GM19351 (cell line): ENCODE measurements at regions not wholly inside any gene's neighbourhood (a gene's known extent, or its start where the extent isn't known, plus 50 kb on each side); places are given as distances from the start of the nearest gene placed in this dataset.

Experiments used
- ATAC-seq: cut with Tn5 transposase; IDR thresholded peaks from one replicate; pipeline ENCODE4 v1.9.1; 2021; ENCODE audit warnings: mild to moderate bottlenecking, moderate library complexity; ENCODE audit not compliant: unreplicated experiment

GRCh38 chr6:156577749-156578148 is 199.4 kb upstream of the ARID1B start:
- ATAC-seq, result no peak

GRCh38 chr6:156575361-156575760 is 201.8 kb upstream of the ARID1B start:
- no peak for ATAC-seq

- ATAC-seq, result no peak
Observed at GRCh38 chr6:156564807-156565149, 212.4 kb upstream of the ARID1B start.

- ATAC-seq, result peak; percentile 97
Observed at GRCh38 chr6:156564127-156564806, 212.9 kb upstream of the ARID1B start.

- ATAC-seq, result no peak
Observed at GRCh38 chr6:156563714-156564113, 213.5 kb upstream of the ARID1B start.

- no peak for ATAC-seq
Observed at GRCh38 chr6:156562636-156563035, 214.5 kb upstream of the ARID1B start.

- ATAC-seq, result no peak
Observed at GRCh38 chr6:156562019-156562418, 215.2 kb upstream of the ARID1B start.

GRCh38 chr6:156560476-156560875 is 216.7 kb upstream of the ARID1B start:
- no peak for ATAC-seq

- ATAC-seq, result no peak
Observed at GRCh38 chr6:156559162-156559690, 218.0 kb upstream of the ARID1B start.

GRCh38 chr6:156557911-156558259 is 219.3 kb upstream of the ARID1B start:
- no peak for ATAC-seq

- ATAC-seq, result no peak
Observed at GRCh38 chr6:156557251-156557910, 219.8 kb upstream of the ARID1B start.

- ATAC-seq, result no peak
Observed at GRCh38 chr6:156556811-156557210, 220.4 kb upstream of the ARID1B start.

GRCh38 chr6:156555116-156555515 is 222.1 kb upstream of the ARID1B start:
- no peak for ATAC-seq

- no peak for ATAC-seq
Observed at GRCh38 chr6:156554160-156554559, 223.0 kb upstream of the ARID1B start.

GRCh38 chr6:156552849-156553248 is 224.3 kb upstream of the ARID1B start:
- no peak for ATAC-seq

GRCh38 chr6:156550949-156551348 is 226.2 kb upstream of the ARID1B start:
- ATAC-seq, result no peak

- ATAC-seq, result no peak
Observed at GRCh38 chr6:156545931-156546330, 231.2 kb upstream of the ARID1B start.

- ATAC-seq, result no peak
Observed at GRCh38 chr6:156545021-156545420, 232.2 kb upstream of the ARID1B start.

GRCh38 chr6:156544046-156544445 is 233.1 kb upstream of the ARID1B start:
- ATAC-seq, result no peak

- no peak for ATAC-seq
Observed at GRCh38 chr6:156543431-156543830, 233.7 kb upstream of the ARID1B start.

- ATAC-seq, result no peak
Observed at GRCh38 chr6:156538875-156539660, 238.1 kb upstream of the ARID1B start.

- no peak for ATAC-seq
Observed at GRCh38 chr6:156534594-156534993, 242.6 kb upstream of the ARID1B start.
